Suprapubic skin (tissue), 3 donors: ENCODE measurements at regions not wholly inside any gene's neighbourhood (a gene's known extent, or its start where the extent isn't known, plus 50 kb on each side); places are given as distances from the start of the nearest gene placed in this dataset.

Source experiments
- CTCF ChIP-seq, 2 donors: fragments of 200-600 bp in 1 of 2; fragments of 450-650 bp in 1 of 2; sonication (generic) in 1 of 2; IDR thresholded peaks; one replicate each; pipeline ENCODE4 v1.5.1; 2016 to 2019; ENCODE audit warnings: antibody characterized with exemption in 2 of 2, mild to moderate bottlenecking in 1 of 2, moderate library complexity in 1 of 2
- POLR2AphosphoS5 ChIP-seq, 3 donors: sonication (generic); formaldehyde crosslinking; IDR thresholded peaks; one replicate each; pipeline ENCODE4 v1.6.1; 2017; ENCODE audit warnings: antibody characterized with exemption in 3 of 3

GRCh38 chr2:134142903-134143302, 111.0 kb upstream of the MGAT5 start:
- TF ChIP-seq POLR2AphosphoS5 (IDR thresholded peaks at IDR 0.05) (no peak), CTCF (IDR thresholded peaks at IDR 0.05) (no peak)
